Right atrium auricular region (tissue), 2 donors: ENCODE measurements at regions not wholly inside any gene's neighbourhood (a gene's known extent, or its start where the extent isn't known, plus 50 kb on each side); places are given as distances from the start of the nearest gene placed in this dataset.
"Not testable (repeated sequence)": the region's sequence is repeated elsewhere in the genome, so short reads cannot be mapped to it uniquely, and the experiment has no call there.

Experiments used
- DNase-seq: peaks from one replicate; pipeline ENCODE4 v3.0.0-alpha.2; 2019; ENCODE audit warnings: low spot score
- H3K27ac ChIP-seq, 2 donors: fragments of 200-600 bp; sonication (generic); 1 replicate in 1 of 2; 2 replicates in 1 of 2; pipeline ENCODE4 v1.5.1; 2016 to 2019
- H3K27me3 ChIP-seq, 2 donors: fragments of 200-600 bp; sonication (generic); one replicate each; pipeline versions ENCODE4 v1.5.1 to v1.6.0; 2017 to 2019
- H3K36me3 ChIP-seq: fragments of 200-600 bp; sonication (generic); one replicate; pipeline ENCODE4 v1.5.1; 2016
- H3K4me1 ChIP-seq, 2 donors: fragments of 200-600 bp; sonication (generic); one replicate each; pipeline versions ENCODE4 v1.5.1 to v1.6.0; 2017 to 2019
- H3K4me3 ChIP-seq, 2 donors: fragments of 200-600 bp; sonication (generic); 1 replicate in 1 of 2; 2 replicates in 1 of 2; pipeline ENCODE4 v1.5.1; 2017 to 2019; ENCODE audit warnings: mild to moderate bottlenecking in 1 of 2, moderate library complexity in 1 of 2
- H3K9me3 ChIP-seq, 2 donors: fragments of 200-600 bp; sonication (generic); one replicate each; pipeline ENCODE4 v1.5.1; 2019
- CTCF ChIP-seq, 2 donors: fragments of 200-600 bp; sonication (generic); IDR thresholded peaks; one replicate each; pipeline ENCODE4 v1.5.1; 2019; ENCODE audit warnings: antibody characterized with exemption in 2 of 2

- Histone ChIP-seq H3K4me3 (no peak overlapping the region), H3K27me3 (no peaks in the 10 kb centered on the region), H3K9me3 (no peaks in the 10 kb centered on the region), H3K27ac (no peak overlapping the region), H3K36me3 (no peaks in the 10 kb centered on the region), H3K4me1 (peaks cover 0 to 30% of the 10 kb centered on the region in 2 donors)
- DNase-seq = no peak
- no peak for TF ChIP-seq CTCF (IDR thresholded peaks at IDR 0.05)
Observed at GRCh38 chr5:113694576-113694975, 181.1 kb downstream of the YTHDC2 start.

- H3K9me3 ChIP-seq = peaks cover 0 to 15% of the 10 kb centered on the region in 2 donors
- H3K27me3 ChIP-seq = no peaks in the 10 kb centered on the region
- DNase-seq = no peak
- no peak for TF ChIP-seq CTCF (IDR thresholded peaks at IDR 0.05)
- H3K4me3 ChIP-seq = no peak overlapping the region
- no peaks in the 10 kb centered on the region for H3K36me3 ChIP-seq
- H3K27ac ChIP-seq = no peak overlapping the region
- H3K4me1 ChIP-seq = no peaks in the 10 kb centered on the region
Observed at GRCh38 chr5:113703266-113703665, 189.8 kb downstream of the YTHDC2 start.

GRCh38 chr5:113705657-113706056 is 192.2 kb downstream of the YTHDC2 start:
- Histone ChIP-seq H3K27ac (no peak overlapping the region), H3K9me3 (peaks cover 0 to 15% of the 10 kb centered on the region in 2 donors), H3K4me3 (no peak overlapping the region), H3K4me1 (no peaks in the 10 kb centered on the region), H3K27me3 (no peaks in the 10 kb centered on the region), H3K36me3 (no peaks in the 10 kb centered on the region)
- no peak for TF ChIP-seq CTCF (IDR thresholded peaks at IDR 0.05)
- DNase-seq = no peak

GRCh38 chr5:113713051-113713450 is 199.6 kb downstream of the YTHDC2 start:
- H3K27me3 ChIP-seq = no peaks in the 10 kb centered on the region
- TF ChIP-seq CTCF (IDR thresholded peaks at IDR 0.05) = no peak
- peaks cover 0 to 7% of the 10 kb centered on the region in 2 donors for H3K9me3 ChIP-seq
- H3K4me3 ChIP-seq = no peak overlapping the region
- no peaks in the 10 kb centered on the region for H3K4me1 ChIP-seq
- DNase-seq = no peak
- H3K36me3 ChIP-seq = no peaks in the 10 kb centered on the region
- no peak overlapping the region for H3K27ac ChIP-seq

- H3K27me3 ChIP-seq, H3K36me3 ChIP-seq, H3K9me3 ChIP-seq, H3K27ac ChIP-seq, DNase-seq, H3K4me3 ChIP-seq, H3K4me1 ChIP-seq: not testable (repeated sequence)
Observed at GRCh38 chr5:113715921-113716320, 202.4 kb downstream of the YTHDC2 start.

GRCh38 chr5:113719549-113719948 is 206.1 kb downstream of the YTHDC2 start:
- no peak for DNase-seq
- Histone ChIP-seq H3K4me1 (no peaks in the 10 kb centered on the region), H3K27ac (no peak overlapping the region), H3K27me3 (no peaks in the 10 kb centered on the region), H3K9me3 (peaks cover 0 to 7% of the 10 kb centered on the region in 2 donors), H3K4me3 (no peak overlapping the region), H3K36me3 (no peaks in the 10 kb centered on the region)
- TF ChIP-seq CTCF (IDR thresholded peaks at IDR 0.05) = no peak
